Mesenchymal stem cell (in vitro differentiated cells and primary cell): ENCODE measurements at regions not wholly inside any gene's neighbourhood (a gene's known extent, or its start where the extent isn't known, plus 50 kb on each side); places are given as distances from the start of the nearest gene placed in this dataset.

Source experiments
- DNase-seq: peaks from one replicate; pipeline ENCODE4 v3.0.0-alpha.2; 2013
- H2AFZ ChIP-seq: one replicate; pipeline ENCODE4 v1.6.1; 2013; ENCODE audit warnings: low read depth, mild to moderate bottlenecking, control low read depth, inconsistent platforms, low read length, moderate library complexity
- H2AK5ac ChIP-seq: 2 replicates; pipeline ENCODE4 v1.6.1; 2013; ENCODE audit warnings: low read length, moderate library complexity, mild to moderate bottlenecking, inconsistent platforms; ENCODE audit not compliant: severe bottlenecking
- H2BK120ac ChIP-seq: one replicate; pipeline ENCODE4 v1.6.1; 2013; ENCODE audit warnings: low read depth, mild to moderate bottlenecking, inconsistent platforms, low read length, moderate library complexity
- H2BK12ac ChIP-seq, 2 experiments: one replicate each; pipeline ENCODE4 v1.6.1; 2013; ENCODE audit warnings: inconsistent platforms in 2 of 2, low read length in 2 of 2, mild to moderate bottlenecking in 2 of 2, moderate library complexity in 2 of 2, control low read depth in 1 of 2
- H2BK15ac ChIP-seq: one replicate; pipeline ENCODE4 v1.6.1; 2013; ENCODE audit warnings: mild to moderate bottlenecking, low read depth, inconsistent platforms; ENCODE audit not compliant: poor library complexity, severe bottlenecking
- H2BK5ac ChIP-seq: 2 replicates; pipeline ENCODE4 v1.6.1; 2013; ENCODE audit warnings: low read depth, mild to moderate bottlenecking, low read length, control low read depth, inconsistent platforms; ENCODE audit not compliant: poor library complexity, severe bottlenecking
- H3K14ac ChIP-seq, 2 experiments: one replicate each; pipeline ENCODE4 v1.6.1; 2013; ENCODE audit warnings: inconsistent platforms in 2 of 2, low read length in 2 of 2, control low read depth in 1 of 2, mild to moderate bottlenecking in 1 of 2, moderate library complexity in 1 of 2
- H3K18ac ChIP-seq, 2 experiments: one replicate each; pipeline ENCODE4 v1.6.1; 2013; ENCODE audit warnings: inconsistent platforms in 2 of 2, low read length in 2 of 2, control low read depth in 1 of 2, low read depth in 1 of 2, mild to moderate bottlenecking in 1 of 2
- H3K23ac ChIP-seq, 2 experiments: one replicate each; pipeline ENCODE4 v1.6.1; 2013; ENCODE audit warnings: inconsistent platforms in 2 of 2, low read length in 2 of 2, mild to moderate bottlenecking in 2 of 2, moderate library complexity in 2 of 2, control low read depth in 1 of 2
- H3K27ac ChIP-seq: 2 replicates; pipeline ENCODE4 v1.5.1; 2013; ENCODE audit warnings: mild to moderate bottlenecking, moderate library complexity, low read length, control low read depth, inconsistent platforms; ENCODE audit not compliant: poor library complexity, severe bottlenecking
- H3K27me3 ChIP-seq, 2 experiments: 2 replicates each; pipeline versions ENCODE4 v1.6.1 to v1.7.0; 2013; ENCODE audit warnings: low read length in 2 of 2, mild to moderate bottlenecking in 2 of 2, moderate library complexity in 2 of 2, control low read depth in 1 of 2, inconsistent platforms in 1 of 2; ENCODE audit not compliant: control insufficient read depth in 1 of 2, insufficient read depth in 1 of 2
- H3K36me3 ChIP-seq, 2 experiments: 2 replicates each; pipeline versions ENCODE4 v1.6.1 to v1.7.0; 2013; ENCODE audit warnings: low read length in 2 of 2, control low read depth in 1 of 2, inconsistent platforms in 1 of 2, low read depth in 1 of 2, mild to moderate bottlenecking in 1 of 2; ENCODE audit not compliant: insufficient read depth in 2 of 2, control insufficient read depth in 1 of 2
- H3K4ac ChIP-seq, 2 experiments: one replicate each; pipeline ENCODE4 v1.6.1; 2013; ENCODE audit warnings: inconsistent platforms in 2 of 2, low read length in 2 of 2, mild to moderate bottlenecking in 2 of 2, moderate library complexity in 2 of 2, control low read depth in 1 of 2, low read depth in 1 of 2
- H3K4me1 ChIP-seq: 2 replicates; pipeline ENCODE4 v1.6.1; 2013; ENCODE audit warnings: low read depth, low read length, control low read depth; ENCODE audit not compliant: control insufficient read depth, insufficient read depth
- H3K4me2 ChIP-seq: 2 replicates; pipeline ENCODE4 v1.6.1; 2013; ENCODE audit warnings: low read length, mild to moderate bottlenecking, inconsistent platforms; ENCODE audit not compliant: poor library complexity, severe bottlenecking
- H3K4me3 ChIP-seq, 2 experiments: 2 replicates each; pipeline versions ENCODE4 v1.5.1 to v1.7.0; 2013; ENCODE audit warnings: low read length in 2 of 2, mild to moderate bottlenecking in 2 of 2, control low read depth in 1 of 2, low read depth in 1 of 2; ENCODE audit not compliant: insufficient read depth in 1 of 2
- H3K79me1 ChIP-seq: replicated peaks from 2 replicates; pipeline ENCODE4 v1.6.1; 2013; ENCODE audit warnings: mild to moderate bottlenecking, control low read depth, low read length, inconsistent platforms; ENCODE audit not compliant: poor library complexity, severe bottlenecking
- H3K9ac ChIP-seq: 2 replicates; pipeline ENCODE4 v1.7.0; 2013; ENCODE audit warnings: mild to moderate bottlenecking, low read length, moderate library complexity
- H3K9me3 ChIP-seq: 2 replicates; pipeline ENCODE4 v1.7.0; 2013; ENCODE audit warnings: mild to moderate bottlenecking, low read length; ENCODE audit not compliant: control insufficient read depth
- H4K8ac ChIP-seq: one replicate; pipeline ENCODE4 v1.6.1; 2013; ENCODE audit warnings: inconsistent platforms, mild to moderate bottlenecking, low read length, moderate library complexity
- H4K91ac ChIP-seq: one replicate; pipeline ENCODE4 v1.6.1; 2013; ENCODE audit warnings: mild to moderate bottlenecking, low read length, inconsistent platforms
- WGBS: methylation state at CpG from one replicate; pipeline ENCODE4 v1.1.7; 2013; ENCODE audit warnings: mixed read lengths; 5-methylcytosine and 5-hydroxymethylcytosine counted together

GRCh38 chr22:48676266-48677167, 1151.2 kb downstream of the BRD1 start:
- Histone ChIP-seq H3K9me3 (peaks cover 15% of the 10 kb centered on the region), H3K4me1 (no peaks in the 10 kb centered on the region), H4K91ac (no peak overlapping the region), H3K9ac (no peak overlapping the region), H3K4ac (no peak overlapping the region), H3K23ac (no peak overlapping the region), H3K27me3 (no peaks in the 10 kb centered on the region), H3K18ac (no peak overlapping the region), H3K27ac (no peak overlapping the region), H3K4me2 (no peak overlapping the region), H3K14ac (no peak overlapping the region), H3K4me3 (no peak overlapping the region), H2BK120ac (no peak overlapping the region), H2AK5ac (no peak overlapping the region), H2AFZ (no peak overlapping the region), H3K36me3 (no peaks in the 10 kb centered on the region), H2BK5ac (no peak overlapping the region), H3K79me1 (no peaks in the 10 kb centered on the region), H4K8ac (no peak overlapping the region), H2BK15ac (no peak overlapping the region), H2BK12ac (no peak overlapping the region)
- no peak for DNase-seq
- WGBS = 76% methylated on average over 15 of the region's 15 CpGs

GRCh38 chr22:48675830-48676145, 1151.9 kb downstream of the BRD1 start:
- no peaks in the 10 kb centered on the region for H3K36me3 ChIP-seq
- H4K91ac ChIP-seq = no peak overlapping the region
- H2BK12ac ChIP-seq = no peak overlapping the region
- no peak overlapping the region for H3K9ac ChIP-seq
- H2BK120ac ChIP-seq = no peak overlapping the region
- H3K18ac ChIP-seq = no peak overlapping the region
- no peak for DNase-seq
- H2BK15ac ChIP-seq = no peak overlapping the region
- WGBS = 81% methylated on average over 4 of the region's 4 CpGs
- no peak overlapping the region for H3K4me3 ChIP-seq
- no peak overlapping the region for H3K14ac ChIP-seq
- H3K79me1 ChIP-seq = no peaks in the 10 kb centered on the region
- H3K27ac ChIP-seq = no peak overlapping the region
- H3K23ac ChIP-seq = no peak overlapping the region
- no peak overlapping the region for H3K4ac ChIP-seq
- no peaks in the 10 kb centered on the region for H3K4me1 ChIP-seq
- no peak overlapping the region for H3K4me2 ChIP-seq
- peaks cover 15% of the 10 kb centered on the region for H3K9me3 ChIP-seq
- H2AFZ ChIP-seq = no peak overlapping the region
- no peak overlapping the region for H2AK5ac ChIP-seq
- H4K8ac ChIP-seq = no peak overlapping the region
- H3K27me3 ChIP-seq = no peaks in the 10 kb centered on the region
- no peak overlapping the region for H2BK5ac ChIP-seq

GRCh38 chr22:48675141-48675829, 1152.4 kb downstream of the BRD1 start:
- H3K14ac ChIP-seq = no peak overlapping the region
- H4K91ac ChIP-seq = no peak overlapping the region
- H3K36me3 ChIP-seq = no peaks in the 10 kb centered on the region
- H3K9me3 ChIP-seq = peaks cover 15% of the 10 kb centered on the region
- H2AK5ac ChIP-seq = no peak overlapping the region
- H3K23ac ChIP-seq = no peak overlapping the region
- H3K9ac ChIP-seq = no peak overlapping the region
- no peak overlapping the region for H3K4me2 ChIP-seq
- no peaks in the 10 kb centered on the region for H3K27me3 ChIP-seq
- H3K79me1 ChIP-seq = no peaks in the 10 kb centered on the region
- no peak overlapping the region for H3K18ac ChIP-seq
- H2BK5ac ChIP-seq = no peak overlapping the region
- no peak overlapping the region for H3K27ac ChIP-seq
- no peak overlapping the region for H2BK12ac ChIP-seq
- H4K8ac ChIP-seq = no peak overlapping the region
- DNase-seq = no peak
- no peak overlapping the region for H2AFZ ChIP-seq
- 80% methylated on average over 15 of the region's 15 CpGs for WGBS
- H2BK15ac ChIP-seq = no peak overlapping the region
- no peak overlapping the region for H3K4ac ChIP-seq
- H2BK120ac ChIP-seq = no peak overlapping the region
- H3K4me3 ChIP-seq = no peak overlapping the region
- no peaks in the 10 kb centered on the region for H3K4me1 ChIP-seq

- no peak overlapping the region for H3K4me2 ChIP-seq
- H2AK5ac ChIP-seq = no peak overlapping the region
- H2BK12ac ChIP-seq = no peak overlapping the region
- no peak overlapping the region for H4K91ac ChIP-seq
- no peak overlapping the region for H2BK15ac ChIP-seq
- H3K14ac ChIP-seq = no peak overlapping the region
- no peaks in the 10 kb centered on the region for H3K79me1 ChIP-seq
- H3K18ac ChIP-seq = no peak overlapping the region
- no peak overlapping the region for H2BK5ac ChIP-seq
- H3K27me3 ChIP-seq = no peaks in the 10 kb centered on the region
- H3K4ac ChIP-seq = no peak overlapping the region
- no peak overlapping the region for H3K4me3 ChIP-seq
- no peak overlapping the region for H3K23ac ChIP-seq
- H4K8ac ChIP-seq = no peak overlapping the region
- no peak overlapping the region for H2AFZ ChIP-seq
- H2BK120ac ChIP-seq = no peak overlapping the region
- WGBS = 81% methylated on average over 23 of the region's 24 CpGs
- H3K9me3 ChIP-seq = peaks cover 15% of the 10 kb centered on the region
- DNase-seq = no peak
- no peak overlapping the region for H3K9ac ChIP-seq
- no peak overlapping the region for H3K27ac ChIP-seq
- H3K4me1 ChIP-seq = no peaks in the 10 kb centered on the region
- no peaks in the 10 kb centered on the region for H3K36me3 ChIP-seq
These were observed 1153.7 kb downstream of the BRD1 start for GRCh38 chr22:48673806-48674500.
